Upper lobe of left lung (tissue), 6 donors: ENCODE measurements at regions not wholly inside any gene's neighbourhood (a gene's known extent, or its start where the extent isn't known, plus 50 kb on each side); places are given as distances from the start of the nearest gene placed in this dataset.

Experiments used
- ATAC-seq, 2 donors: fragments of 200-7000 bp; cut with Tn5 transposase; one replicate each; pipeline ENCODE4 v1.9.1; 2022; ENCODE audit warnings: mild to moderate bottlenecking in 2 of 2, moderate library complexity in 2 of 2; ENCODE audit not compliant: low FRiP score in 2 of 2
- DNase-seq, 2 donors: peaks; one replicate each; pipeline ENCODE4 v3.0.0-alpha.2; 2019 to 2020
- H3K27ac ChIP-seq, 4 donors: fragments of 200-600 bp; sonication (generic); one replicate each; pipeline ENCODE4 v1.5.1; 2016 to 2019
- H3K27me3 ChIP-seq, 4 donors: fragments of 200-600 bp; sonication (generic); one replicate each; pipeline ENCODE4 v1.5.1; 2017 to 2019
- H3K36me3 ChIP-seq, 4 donors: fragments of 200-600 bp; sonication (generic); one replicate each; pipeline ENCODE4 v1.5.1; 2016 to 2019
- H3K4me1 ChIP-seq, 4 donors: fragments of 200-600 bp; sonication (generic); one replicate each; pipeline ENCODE4 v1.5.1; 2018 to 2019
- H3K4me3 ChIP-seq, 4 donors: fragments of 200-600 bp; sonication (generic); one replicate each; pipeline ENCODE4 v1.5.1; 2017 to 2019; ENCODE audit warnings: mild to moderate bottlenecking in 2 of 4, moderate library complexity in 1 of 4
- H3K9me3 ChIP-seq, 4 donors: fragments of 200-600 bp; sonication (generic); one replicate each; pipeline ENCODE4 v1.5.1; 2018 to 2019
- EP300 ChIP-seq, 4 donors: sonication (generic); formaldehyde crosslinking; IDR thresholded peaks; one replicate each; pipeline ENCODE4 v1.5.1; 2017; ENCODE audit warnings: antibody characterized with exemption in 4 of 4, control low read depth in 2 of 4
- POLR2A ChIP-seq, 4 donors: fragments of 450-650 bp; IDR thresholded peaks; one replicate each; pipeline ENCODE4 v1.5.1; 2016 to 2017; ENCODE audit warnings: antibody characterized with exemption in 4 of 4, mild to moderate bottlenecking in 2 of 4
- POLR2AphosphoS5 ChIP-seq, 2 donors: sonication (generic); formaldehyde crosslinking; IDR thresholded peaks; one replicate each; pipeline ENCODE4 v1.5.1; 2017; ENCODE audit warnings: antibody characterized with exemption in 2 of 2
- WGBS, 2 donors: methylation state at CpG; one replicate each; pipeline ENCODE4 v1.1.5; 2017 to 2018; 5-methylcytosine and 5-hydroxymethylcytosine counted together
- TF ChIP-seq, protein P1 (sequence below), 6 experiments: fragments of 450-650 bp in 4 of 6; fragments of 200-600 bp in 2 of 6; sonication (generic) in 2 of 6; IDR thresholded peaks; one replicate each; pipeline ENCODE4 v1.5.1; 2016 to 2019; ENCODE audit warnings: antibody characterized with exemption in 6 of 6
- donor health status: DM: no; HTN: no; CAD: no; lungs with moderate emphysema.
- donor health status: DM: no; HTN: yes; CAD: no; lungs with severe emphysema.

DNA sequence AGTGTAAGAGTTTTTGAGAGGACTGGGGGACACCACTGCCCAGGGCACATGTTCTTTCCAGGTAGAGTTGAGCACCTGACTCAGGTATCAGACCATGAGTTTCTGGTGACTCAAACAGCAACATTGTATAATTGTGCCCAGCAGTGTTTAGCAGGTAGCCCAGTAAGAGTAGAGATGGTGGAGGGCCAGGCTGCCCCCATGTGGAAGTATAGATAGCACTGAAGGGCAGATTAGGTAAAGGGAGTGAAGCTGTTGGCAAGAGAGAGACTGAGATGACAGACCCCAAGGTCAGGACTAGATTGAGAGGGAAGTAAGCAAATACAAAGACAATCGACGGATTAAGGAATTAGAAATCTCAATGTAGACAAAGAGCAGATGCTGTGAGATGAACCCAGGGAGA lies 74.6 kb downstream of the TRIM42 start:
- 83 to 92% methylated on average over 2 of the region's 2 CpGs for WGBS, 2 donors
- peaks cover 0 to 10% (median 5%) of the 10 kb centered on the region in 4 donors for H3K4me1 ChIP-seq
- ATAC-seq (no peak), DNase-seq (no peak)
- H3K36me3 ChIP-seq, result no peaks in the 10 kb centered on the region
- no peak overlapping the region for H3K4me3 ChIP-seq
- H3K9me3 ChIP-seq, result no peaks in the 10 kb centered on the region
- no peak overlapping the region for H3K27ac ChIP-seq
- H3K27me3 ChIP-seq, result no peaks in the 10 kb centered on the region
- TF ChIP-seq EP300 (IDR thresholded peaks at IDR 0.05), result no peak

DNA sequence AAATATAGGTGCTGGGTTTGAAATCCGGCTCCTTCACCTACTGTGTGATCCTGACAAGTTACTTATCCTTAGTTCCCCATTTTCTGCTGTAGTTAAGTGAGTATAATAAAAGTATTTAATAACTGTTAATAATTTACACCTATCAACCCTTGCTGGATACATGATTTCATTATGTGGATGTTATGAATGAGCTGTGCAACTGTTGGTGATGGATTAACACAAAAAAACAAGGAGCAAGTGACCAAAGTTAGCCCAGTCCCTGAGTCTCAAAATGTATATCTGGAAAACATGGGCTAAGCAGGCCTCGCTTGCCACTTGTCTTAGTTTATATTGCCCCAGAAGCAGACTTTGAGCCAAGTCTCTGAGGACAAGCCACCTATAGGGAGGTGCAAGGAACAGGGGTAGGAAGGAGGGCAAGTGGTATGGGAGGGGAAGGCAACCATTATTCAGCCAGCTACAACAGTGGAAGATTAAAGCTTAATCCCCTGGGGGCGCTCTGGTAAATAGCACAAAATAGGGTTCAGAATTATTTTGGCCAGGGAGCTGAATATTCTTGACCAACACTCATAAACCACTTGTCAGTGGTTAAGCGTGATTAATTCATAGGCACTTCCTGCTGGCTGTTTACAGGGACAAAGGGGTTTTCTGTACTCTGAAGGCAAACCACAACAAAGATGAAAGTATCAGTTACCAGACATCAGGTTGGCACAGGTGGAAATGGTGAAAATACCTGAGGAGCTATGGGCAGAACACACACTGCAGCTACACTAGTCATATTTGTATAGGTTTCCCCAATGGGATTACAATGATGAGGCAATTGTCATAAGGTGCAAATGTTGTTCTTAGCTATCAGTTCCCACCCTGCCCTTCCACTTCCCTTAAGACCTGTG lies 76.2 kb downstream of the TRIM42 start:
- Histone ChIP-seq H3K36me3 (no peaks in the 10 kb centered on the region), H3K27me3 (no peaks in the 10 kb centered on the region), H3K4me1 (peaks cover 0 to 10% (median 5%) of the 10 kb centered on the region in 4 donors), H3K4me3 (no peak overlapping the region), H3K9me3 (no peaks in the 10 kb centered on the region), H3K27ac (no peak overlapping the region)
- whole genome bisulfite sequencing, 2 donors, result 59 to 60% methylated on average over 4 of the region's 4 CpGs
- ATAC-seq (no peak), DNase-seq (no peak)
- TF ChIP-seq EP300 (IDR thresholded peaks at IDR 0.05) (no peak), POLR2A (IDR thresholded peaks at IDR 0.05) (no peak), POLR2AphosphoS5 (IDR thresholded peaks at IDR 0.05) (no peak)
- TF ChIP-seq, protein P1, sequence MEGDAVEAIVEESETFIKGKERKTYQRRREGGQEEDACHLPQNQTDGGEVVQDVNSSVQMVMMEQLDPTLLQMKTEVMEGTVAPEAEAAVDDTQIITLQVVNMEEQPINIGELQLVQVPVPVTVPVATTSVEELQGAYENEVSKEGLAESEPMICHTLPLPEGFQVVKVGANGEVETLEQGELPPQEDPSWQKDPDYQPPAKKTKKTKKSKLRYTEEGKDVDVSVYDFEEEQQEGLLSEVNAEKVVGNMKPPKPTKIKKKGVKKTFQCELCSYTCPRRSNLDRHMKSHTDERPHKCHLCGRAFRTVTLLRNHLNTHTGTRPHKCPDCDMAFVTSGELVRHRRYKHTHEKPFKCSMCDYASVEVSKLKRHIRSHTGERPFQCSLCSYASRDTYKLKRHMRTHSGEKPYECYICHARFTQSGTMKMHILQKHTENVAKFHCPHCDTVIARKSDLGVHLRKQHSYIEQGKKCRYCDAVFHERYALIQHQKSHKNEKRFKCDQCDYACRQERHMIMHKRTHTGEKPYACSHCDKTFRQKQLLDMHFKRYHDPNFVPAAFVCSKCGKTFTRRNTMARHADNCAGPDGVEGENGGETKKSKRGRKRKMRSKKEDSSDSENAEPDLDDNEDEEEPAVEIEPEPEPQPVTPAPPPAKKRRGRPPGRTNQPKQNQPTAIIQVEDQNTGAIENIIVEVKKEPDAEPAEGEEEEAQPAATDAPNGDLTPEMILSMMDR (IDR thresholded peaks at IDR 0.05), result no peak

DNA sequence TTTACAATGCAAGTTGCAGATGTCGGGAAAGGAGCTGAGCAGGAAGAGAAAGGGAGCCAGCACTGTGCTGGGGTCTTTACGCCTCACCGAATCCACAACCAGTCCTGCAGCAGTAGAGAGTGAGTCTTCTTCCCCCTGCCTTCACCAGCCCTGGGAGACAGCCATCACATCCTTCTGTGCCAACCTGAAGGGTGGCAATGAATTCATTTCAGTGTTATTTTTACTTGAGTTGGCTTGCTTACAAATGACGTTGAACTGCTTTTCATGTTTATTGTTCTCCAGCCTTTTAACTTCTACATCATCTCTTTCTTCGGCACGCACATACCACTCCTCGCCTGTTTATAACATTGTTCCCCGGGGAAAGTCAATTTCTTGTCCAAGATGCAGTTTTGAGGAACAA lies 77.1 kb downstream of the TRIM42 start:
- TF ChIP-seq POLR2A (IDR thresholded peaks at IDR 0.05), result no peak
- Histone ChIP-seq H3K27me3 (no peaks in the 10 kb centered on the region), H3K4me1 (peaks cover 0 to 10% (median 5%) of the 10 kb centered on the region in 4 donors), H3K36me3 (no peaks in the 10 kb centered on the region), H3K9me3 (no peaks in the 10 kb centered on the region), H3K4me3 (no peak overlapping the region), H3K27ac (no peak overlapping the region)
- no peak for DNase-seq
- ATAC-seq, result no peak
- 78 to 81% methylated on average over 8 of the region's 8 CpGs for WGBS, 2 donors

DNA sequence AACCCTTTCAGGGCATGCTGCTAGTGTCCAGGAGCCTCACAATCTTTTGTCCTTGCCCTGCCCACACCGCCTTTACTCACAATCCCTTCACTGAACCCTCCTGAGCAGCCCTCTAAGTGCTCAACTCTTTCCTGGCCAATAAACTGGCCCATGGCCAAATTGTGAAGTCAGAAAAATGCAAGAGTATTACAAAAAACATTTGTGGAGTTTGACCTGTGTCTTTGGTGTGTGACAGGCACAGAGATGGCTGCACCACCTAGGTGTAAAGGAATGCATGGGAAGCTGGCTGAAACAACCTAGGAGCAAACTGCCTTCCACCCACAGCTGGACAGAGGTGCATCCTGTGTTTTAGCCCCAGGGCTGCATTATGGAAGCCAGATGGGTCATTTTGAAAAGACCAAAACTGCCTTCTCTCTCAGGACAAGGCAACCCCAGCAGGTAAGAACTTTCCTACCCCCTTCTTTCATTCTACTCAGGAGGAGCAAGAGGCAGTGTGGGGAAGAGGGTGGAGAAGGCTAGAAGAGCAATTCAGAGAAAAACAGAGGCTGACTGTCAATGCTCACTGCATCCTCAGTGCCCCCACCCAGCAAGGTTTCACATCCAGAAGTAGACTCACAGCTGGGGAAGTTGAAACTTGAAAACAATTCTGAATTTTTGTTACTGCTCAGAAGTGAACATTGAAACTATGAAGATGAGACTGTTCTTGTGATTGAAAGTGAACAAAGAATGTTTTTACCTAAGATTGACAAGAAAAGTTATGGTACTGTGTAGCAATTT lies 78.6 kb downstream of the TRIM42 start:
- Histone ChIP-seq H3K9me3 (no peaks in the 10 kb centered on the region), H3K36me3 (no peaks in the 10 kb centered on the region), H3K27ac (no peak overlapping the region), H3K4me3 (no peak overlapping the region), H3K4me1 (peaks cover 0 to 10% (median 5%) of the 10 kb centered on the region in 4 donors), H3K27me3 (no peaks in the 10 kb centered on the region)
- no peak for ATAC-seq
- TF ChIP-seq POLR2AphosphoS5 (IDR thresholded peaks at IDR 0.05) (no peak), EP300 (IDR thresholded peaks at IDR 0.05) (no peak), POLR2A (IDR thresholded peaks at IDR 0.05) (no peak)
- TF ChIP-seq, protein P1 (IDR thresholded peaks at IDR 0.05), result no peak
- WGBS, 2 donors, result 0 to 81% methylated on average over 1 of the region's 1 CpG
- no peak for DNase-seq

DNA sequence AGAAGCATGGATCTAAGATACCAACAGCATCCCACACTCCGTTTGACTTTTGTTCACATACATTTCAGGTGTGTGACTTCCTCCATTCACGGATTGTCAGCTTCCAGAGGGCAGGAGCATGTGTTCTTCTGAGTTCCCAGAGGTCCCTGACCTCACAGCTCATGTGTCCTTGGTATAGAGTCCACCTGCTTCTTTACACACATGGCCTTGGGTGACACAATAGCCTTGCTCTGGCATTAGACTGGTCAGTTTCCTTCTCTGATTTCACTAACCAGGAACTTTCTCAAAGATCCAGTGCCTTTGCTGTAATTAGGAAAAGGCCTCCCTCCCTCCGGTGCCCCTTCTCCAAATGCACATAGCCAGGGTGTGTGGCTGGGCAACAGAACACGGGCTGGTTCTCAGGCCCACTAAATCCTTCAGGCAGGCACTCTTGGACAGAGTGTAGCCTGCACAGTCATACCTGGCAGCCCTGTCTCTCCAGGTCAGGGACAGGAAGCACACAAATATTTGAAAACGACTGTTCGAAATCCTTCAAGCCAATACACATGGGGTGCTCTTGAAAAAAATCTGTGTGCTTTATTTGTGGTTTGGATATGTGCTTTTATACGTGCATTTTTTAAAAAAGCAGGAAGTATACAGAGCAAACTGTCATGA lies 81.1 kb downstream of the TRIM42 start:
- no peak for TF ChIP-seq POLR2AphosphoS5 (IDR thresholded peaks at IDR 0.05)
- no peak for TF ChIP-seq POLR2A (IDR thresholded peaks at IDR 0.05)
- ATAC-seq (peak in 1 of 2 donors; percentile 59), DNase-seq (no peak)
- Histone ChIP-seq H3K4me3 (no peak overlapping the region), H3K27me3 (no peaks in the 10 kb centered on the region), H3K27ac (no peak overlapping the region), H3K9me3 (no peaks in the 10 kb centered on the region), H3K36me3 (no peaks in the 10 kb centered on the region), H3K4me1 (peaks cover 0 to 10% (median 4%) of the 10 kb centered on the region in 4 donors)
- WGBS, 2 donors, result 39 to 43% methylated on average over 6 to 7 of the region's 7 CpGs
